Uterus (tissue), 2 donors: ENCODE measurements at regions not wholly inside any gene's neighbourhood (a gene's known extent, or its start where the extent isn't known, plus 50 kb on each side); places are given as distances from the start of the nearest gene placed in this dataset.

Experiments used
- CTCF ChIP-seq, 4 experiments: fragments of 200-600 bp in 2 of 4; fragments of 450-650 bp in 2 of 4; sonication (generic) in 2 of 4; IDR thresholded peaks; one replicate each; pipeline ENCODE4 v1.5.1; 2016 to 2019; ENCODE audit warnings: antibody characterized with exemption in 4 of 4, mild to moderate bottlenecking in 2 of 4, moderate library complexity in 1 of 4
- POLR2A ChIP-seq, 2 donors: fragments of 450-650 bp; IDR thresholded peaks; one replicate each; pipeline ENCODE4 v1.6.1; 2016; ENCODE audit warnings: antibody characterized with exemption in 2 of 2, mild to moderate bottlenecking in 1 of 2, moderate library complexity in 1 of 2

- TF ChIP-seq CTCF (IDR thresholded peaks at IDR 0.05) = no peak
- no peak for TF ChIP-seq POLR2A (IDR thresholded peaks at IDR 0.05)
These were observed 99.9 kb upstream of the IPO5 start for GRCh38 chr13:97853550-97853949.
